Right lobe of liver (tissue), 4 donors: ENCODE measurements at regions not wholly inside any gene's neighbourhood (a gene's known extent, or its start where the extent isn't known, plus 50 kb on each side); places are given as distances from the start of the nearest gene placed in this dataset.

Experiments used
- POLR2A ChIP-seq: fragments of 450-650 bp; IDR thresholded peaks from one replicate; pipeline ENCODE4 v1.6.1; 2017; ENCODE audit warnings: antibody characterized with exemption, mild to moderate bottlenecking
- TF ChIP-seq, protein P1 (sequence below), 4 donors: fragments of 200-600 bp in 3 of 4; fragments of 450-650 bp in 1 of 4; IDR thresholded peaks; one replicate each; pipeline versions ENCODE4 v1.5.1 to v1.8.0; 2016 to 2022; ENCODE audit warnings: antibody characterized with exemption in 4 of 4, mild to moderate bottlenecking in 2 of 4
- donor health status: DM: no; HTN: no; CAD: no.
- donor health status: DM: no; HTN: no; CAD: no.
- donor health status: DM: no; HTN: yes; CAD: no.

DNA sequence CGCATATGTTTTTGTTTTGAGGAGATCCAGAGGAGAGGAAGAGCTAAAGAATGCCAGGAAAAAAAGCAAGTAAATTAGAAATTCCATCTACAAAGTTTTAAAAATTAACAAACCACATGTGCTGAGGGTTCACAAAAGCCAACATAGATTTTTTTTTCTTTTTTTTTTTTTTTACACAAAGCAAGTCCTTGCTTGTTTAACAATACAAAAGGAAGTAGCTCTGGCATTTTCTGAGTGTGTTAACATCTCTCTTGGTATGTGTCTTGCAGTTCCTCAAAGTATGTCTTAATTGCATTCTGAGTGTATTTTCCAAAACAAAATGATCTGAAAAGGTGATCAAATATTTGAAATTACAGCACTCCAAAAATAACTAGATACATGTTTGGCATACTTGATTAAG is 1682.7 kb upstream of the AGA start:
- TF ChIP-seq, protein P1, sequence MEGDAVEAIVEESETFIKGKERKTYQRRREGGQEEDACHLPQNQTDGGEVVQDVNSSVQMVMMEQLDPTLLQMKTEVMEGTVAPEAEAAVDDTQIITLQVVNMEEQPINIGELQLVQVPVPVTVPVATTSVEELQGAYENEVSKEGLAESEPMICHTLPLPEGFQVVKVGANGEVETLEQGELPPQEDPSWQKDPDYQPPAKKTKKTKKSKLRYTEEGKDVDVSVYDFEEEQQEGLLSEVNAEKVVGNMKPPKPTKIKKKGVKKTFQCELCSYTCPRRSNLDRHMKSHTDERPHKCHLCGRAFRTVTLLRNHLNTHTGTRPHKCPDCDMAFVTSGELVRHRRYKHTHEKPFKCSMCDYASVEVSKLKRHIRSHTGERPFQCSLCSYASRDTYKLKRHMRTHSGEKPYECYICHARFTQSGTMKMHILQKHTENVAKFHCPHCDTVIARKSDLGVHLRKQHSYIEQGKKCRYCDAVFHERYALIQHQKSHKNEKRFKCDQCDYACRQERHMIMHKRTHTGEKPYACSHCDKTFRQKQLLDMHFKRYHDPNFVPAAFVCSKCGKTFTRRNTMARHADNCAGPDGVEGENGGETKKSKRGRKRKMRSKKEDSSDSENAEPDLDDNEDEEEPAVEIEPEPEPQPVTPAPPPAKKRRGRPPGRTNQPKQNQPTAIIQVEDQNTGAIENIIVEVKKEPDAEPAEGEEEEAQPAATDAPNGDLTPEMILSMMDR (IDR thresholded peaks at IDR 0.05) = no peak
- no peak for TF ChIP-seq POLR2A
